ENCODE measurements at regions not wholly inside any gene's neighbourhood (a gene's known extent, or its start where the extent isn't known, plus 50 kb on each side); places are given as distances from the start of the nearest gene placed in this dataset.

DNA sequence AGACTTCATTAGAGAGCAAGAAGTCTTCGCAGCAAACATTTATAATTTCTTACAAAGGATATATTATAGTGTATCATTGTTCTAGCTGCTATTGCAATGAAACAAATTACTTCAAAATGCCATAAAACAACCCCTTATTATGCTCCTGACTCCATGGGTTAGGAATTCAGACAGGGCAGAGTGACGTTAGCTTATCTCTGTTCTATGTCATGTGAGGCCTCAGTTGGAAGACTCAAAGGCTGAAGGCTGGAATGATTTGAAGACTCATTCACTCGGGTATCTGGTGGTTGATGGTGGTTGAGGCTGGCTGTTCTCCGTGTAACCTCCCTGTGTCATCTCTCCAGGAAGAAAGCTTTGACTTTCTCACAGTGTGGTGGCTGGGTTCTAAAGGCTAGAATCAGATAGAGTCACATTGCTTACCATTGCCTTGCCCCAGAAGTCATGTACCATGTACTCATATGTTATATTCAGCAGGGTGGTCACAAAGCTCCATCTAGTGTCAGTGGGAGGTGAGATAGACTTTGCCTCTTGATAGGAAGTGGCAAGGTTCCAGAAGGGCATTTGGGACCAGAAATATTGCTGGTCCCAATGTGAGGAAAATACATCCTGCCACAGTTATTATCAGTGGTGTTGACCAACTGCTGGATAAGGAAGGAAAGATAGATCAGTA, 226.9 kb downstream of the TMEM38B start:
- TF ChIP-seq, protein P1, sequence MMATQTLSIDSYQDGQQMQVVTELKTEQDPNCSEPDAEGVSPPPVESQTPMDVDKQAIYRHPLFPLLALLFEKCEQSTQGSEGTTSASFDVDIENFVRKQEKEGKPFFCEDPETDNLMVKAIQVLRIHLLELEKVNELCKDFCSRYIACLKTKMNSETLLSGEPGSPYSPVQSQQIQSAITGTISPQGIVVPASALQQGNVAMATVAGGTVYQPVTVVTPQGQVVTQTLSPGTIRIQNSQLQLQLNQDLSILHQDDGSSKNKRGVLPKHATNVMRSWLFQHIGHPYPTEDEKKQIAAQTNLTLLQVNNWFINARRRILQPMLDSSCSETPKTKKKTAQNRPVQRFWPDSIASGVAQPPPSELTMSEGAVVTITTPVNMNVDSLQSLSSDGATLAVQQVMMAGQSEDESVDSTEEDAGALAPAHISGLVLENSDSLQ (IDR thresholded peaks at IDR 0.05), result no peak
- no peak for TF ChIP-seq SP1 (IDR thresholded peaks at IDR 0.05)
- no peak for TF ChIP-seq ARNT (IDR thresholded peaks at IDR 0.05)
- no peak for TF ChIP-seq BHLHE40 (IDR thresholded peaks at IDR 0.05; ENCODE audit: borderline replicate concordance)
- no peak for TF ChIP-seq HDGF (IDR thresholded peaks at IDR 0.05; ENCODE audit: borderline replicate concordance)
- TF ChIP-seq FOXK2 (IDR thresholded peaks at IDR 0.05), result no peak
- no peak for TF ChIP-seq FOXM1 (IDR thresholded peaks at IDR 0.05; ENCODE audit: borderline replicate concordance)
- no peak for TF ChIP-seq NFRKB (IDR thresholded peaks at IDR 0.05)
- TF ChIP-seq SUZ12 (IDR thresholded peaks at IDR 0.05), result no peak
- no peak for TF ChIP-seq CTBP1 (IDR thresholded peaks at IDR 0.05; ENCODE audit: borderline replicate concordance)
- no peak for TF ChIP-seq ELF4 (IDR thresholded peaks at IDR 0.05)
- no peak for TF ChIP-seq TARDBP (IDR thresholded peaks at IDR 0.05)
- no peak for TF ChIP-seq FOXA1 (IDR thresholded peaks at IDR 0.05)
